Parathyroid adenoma (tissue), 2 donors: ENCODE measurements at regions not wholly inside any gene's neighbourhood (a gene's known extent, or its start where the extent isn't known, plus 50 kb on each side); places are given as distances from the start of the nearest gene placed in this dataset.

ENCODE experiments used
- H2AFZ ChIP-seq: fragments of 300-600 bp; sonication (generic); one replicate; pipeline ENCODE4 v1.7.0; 2017; ENCODE audit warnings: antibody characterized with exemption, mild to moderate bottlenecking
- H3K27ac ChIP-seq: fragments of 300-600 bp; sonication (generic); one replicate; pipeline ENCODE4 v1.7.0; 2017
- H3K27me3 ChIP-seq: fragments of 300-600 bp; sonication (generic); one replicate; pipeline ENCODE4 v1.7.0; 2017; ENCODE audit warnings: low read length; ENCODE audit not compliant: control insufficient read depth, insufficient read depth
- H3K36me3 ChIP-seq: fragments of 300-600 bp; sonication (generic); one replicate; pipeline ENCODE4 v1.7.0; 2017; ENCODE audit warnings: low read length; ENCODE audit not compliant: control insufficient read depth, insufficient read depth
- H3K4me1 ChIP-seq: fragments of 300-600 bp; sonication (generic); one replicate; pipeline ENCODE4 v1.7.0; 2017; ENCODE audit warnings: control low read depth
- H3K4me2 ChIP-seq: fragments of 300-600 bp; sonication (generic); one replicate; pipeline ENCODE4 v1.7.0; 2017; ENCODE audit warnings: low read length
- H3K4me3 ChIP-seq: fragments of 300-600 bp; sonication (generic); one replicate; pipeline ENCODE4 v1.7.0; 2017; ENCODE audit warnings: low read depth, low read length
- H3K79me2 ChIP-seq: fragments of 300-600 bp; sonication (generic); one replicate; pipeline ENCODE4 v1.7.0; 2017; ENCODE audit warnings: control low read depth
- H3K9ac ChIP-seq: fragments of 300-600 bp; sonication (generic); one replicate; pipeline ENCODE4 v1.7.0; 2017; ENCODE audit warnings: mild to moderate bottlenecking
- H3K9me3 ChIP-seq: fragments of 300-600 bp; sonication (generic); one replicate; pipeline ENCODE4 v1.7.0; 2017; ENCODE audit warnings: low read length; ENCODE audit not compliant: control insufficient read depth
- TF ChIP-seq, protein P1 (sequence below): fragments of 300-600 bp; sonication (generic); IDR thresholded peaks from one replicate; pipeline ENCODE4 v1.7.0; 2017; ENCODE audit warnings: antibody characterized with exemption, mild to moderate bottlenecking
- donor health status: primary hyperparathyroidism.

GRCh38 chr5:92518318-92518904 is 1062.6 kb downstream of the NR2F1-AS1 start:
- H3K79me2 ChIP-seq, result no peaks in the 10 kb centered on the region
- no peaks in the 10 kb centered on the region for H3K36me3 ChIP-seq
- no peaks in the 10 kb centered on the region for H3K4me1 ChIP-seq
- no peak overlapping the region for H2AFZ ChIP-seq
- H3K9ac ChIP-seq, result no peak overlapping the region
- H3K4me2 ChIP-seq, result peak overlapping the region; percentile 35
- no peaks in the 10 kb centered on the region for H3K9me3 ChIP-seq
- H3K27ac ChIP-seq, result no peak overlapping the region
- TF ChIP-seq, protein P1, sequence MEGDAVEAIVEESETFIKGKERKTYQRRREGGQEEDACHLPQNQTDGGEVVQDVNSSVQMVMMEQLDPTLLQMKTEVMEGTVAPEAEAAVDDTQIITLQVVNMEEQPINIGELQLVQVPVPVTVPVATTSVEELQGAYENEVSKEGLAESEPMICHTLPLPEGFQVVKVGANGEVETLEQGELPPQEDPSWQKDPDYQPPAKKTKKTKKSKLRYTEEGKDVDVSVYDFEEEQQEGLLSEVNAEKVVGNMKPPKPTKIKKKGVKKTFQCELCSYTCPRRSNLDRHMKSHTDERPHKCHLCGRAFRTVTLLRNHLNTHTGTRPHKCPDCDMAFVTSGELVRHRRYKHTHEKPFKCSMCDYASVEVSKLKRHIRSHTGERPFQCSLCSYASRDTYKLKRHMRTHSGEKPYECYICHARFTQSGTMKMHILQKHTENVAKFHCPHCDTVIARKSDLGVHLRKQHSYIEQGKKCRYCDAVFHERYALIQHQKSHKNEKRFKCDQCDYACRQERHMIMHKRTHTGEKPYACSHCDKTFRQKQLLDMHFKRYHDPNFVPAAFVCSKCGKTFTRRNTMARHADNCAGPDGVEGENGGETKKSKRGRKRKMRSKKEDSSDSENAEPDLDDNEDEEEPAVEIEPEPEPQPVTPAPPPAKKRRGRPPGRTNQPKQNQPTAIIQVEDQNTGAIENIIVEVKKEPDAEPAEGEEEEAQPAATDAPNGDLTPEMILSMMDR, result no peak
- H3K27me3 ChIP-seq, result no peaks in the 10 kb centered on the region
- no peak overlapping the region for H3K4me3 ChIP-seq

GRCh38 chr5:92514896-92515295 is 1066.1 kb downstream of the NR2F1-AS1 start:
- H3K4me1 ChIP-seq, result no peaks in the 10 kb centered on the region
- H3K27ac ChIP-seq, result no peak overlapping the region
- no peaks in the 10 kb centered on the region for H3K36me3 ChIP-seq
- no peak overlapping the region for H3K4me3 ChIP-seq
- no peaks in the 10 kb centered on the region for H3K79me2 ChIP-seq
- TF ChIP-seq, protein P1, result no peak
- no peak overlapping the region for H3K4me2 ChIP-seq
- no peaks in the 10 kb centered on the region for H3K27me3 ChIP-seq
- H3K9ac ChIP-seq, result no peak overlapping the region
- H3K9me3 ChIP-seq, result no peaks in the 10 kb centered on the region
- H2AFZ ChIP-seq, result no peak overlapping the region

DNA sequence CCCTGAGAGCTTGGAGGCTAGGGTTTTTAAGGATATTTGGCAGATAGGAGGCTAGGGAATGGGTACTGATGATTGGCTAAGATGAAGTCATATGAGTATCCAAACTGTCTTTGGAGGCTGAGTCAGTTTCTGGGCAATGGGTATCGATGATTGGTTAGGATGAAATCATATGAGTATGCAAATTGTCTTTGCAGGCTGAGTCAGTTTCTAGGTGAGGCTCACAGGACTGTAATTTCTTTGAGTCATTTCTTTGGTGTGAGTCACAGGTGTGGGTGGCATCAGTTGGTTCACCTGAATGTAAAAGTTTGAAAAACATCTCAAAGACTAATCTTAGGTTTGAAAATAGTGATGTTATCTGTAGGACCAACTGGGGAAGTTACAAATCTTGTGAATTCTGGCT is 1068.0 kb downstream of the NR2F1-AS1 start:
- Histone ChIP-seq H3K4me1 (no peaks in the 10 kb centered on the region), H3K27ac (no peak overlapping the region), H3K79me2 (no peaks in the 10 kb centered on the region), H3K27me3 (no peaks in the 10 kb centered on the region), H3K4me2 (no peak overlapping the region), H3K9me3 (no peaks in the 10 kb centered on the region), H3K36me3 (no peaks in the 10 kb centered on the region), H3K9ac (no peak overlapping the region), H3K4me3 (no peak overlapping the region), H2AFZ (no peak overlapping the region)
- TF ChIP-seq, protein P1, result no peak

GRCh38 chr5:92508271-92508670 is 1072.7 kb downstream of the NR2F1-AS1 start:
- no peak overlapping the region for H3K4me3 ChIP-seq
- no peaks in the 10 kb centered on the region for H3K4me1 ChIP-seq
- H3K27ac ChIP-seq, result no peak overlapping the region
- H3K9me3 ChIP-seq, result no peaks in the 10 kb centered on the region
- no peaks in the 10 kb centered on the region for H3K36me3 ChIP-seq
- no peaks in the 10 kb centered on the region for H3K27me3 ChIP-seq
- TF ChIP-seq, protein P1, result no peak
- H3K4me2 ChIP-seq, result no peak overlapping the region
- no peak overlapping the region for H2AFZ ChIP-seq
- H3K79me2 ChIP-seq, result no peaks in the 10 kb centered on the region
- no peak overlapping the region for H3K9ac ChIP-seq

DNA sequence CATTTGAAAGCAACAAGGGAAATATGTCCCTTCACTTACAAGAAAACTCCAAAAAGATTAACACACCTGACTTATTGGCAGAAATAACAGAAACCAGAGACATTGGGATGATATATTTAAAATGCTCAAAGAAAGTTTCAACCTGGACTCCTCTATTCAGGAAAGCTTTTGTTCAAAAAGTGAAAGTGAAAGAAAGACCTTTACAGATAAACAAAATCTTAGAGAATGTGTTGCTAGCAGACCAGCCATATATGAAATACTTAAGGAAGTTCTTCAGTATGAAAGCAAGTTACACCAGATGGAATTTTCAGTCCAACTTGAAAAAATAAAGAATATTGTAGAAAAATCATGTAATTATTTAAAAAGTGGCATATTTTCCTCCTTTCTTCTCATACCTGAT is 1075.1 kb downstream of the NR2F1-AS1 start:
- no peak overlapping the region for H3K4me3 ChIP-seq

More for the DNA sequence above, 1075.1 kb downstream of the NR2F1-AS1 start:
- Histone ChIP-seq H2AFZ (no peak overlapping the region), H3K9ac (no peak overlapping the region), H3K4me2 (no peak overlapping the region), H3K4me1 (no peaks in the 10 kb centered on the region), H3K79me2 (no peaks in the 10 kb centered on the region), H3K27me3 (no peaks in the 10 kb centered on the region), H3K9me3 (no peaks in the 10 kb centered on the region), H3K36me3 (no peaks in the 10 kb centered on the region), H3K27ac (no peak overlapping the region)
- TF ChIP-seq, protein P1, result no peak
